ENCODE measurements at regions not wholly inside any gene's neighbourhood (a gene's known extent, or its start where the extent isn't known, plus 50 kb on each side); places are given as distances from the start of the nearest gene placed in this dataset.
A peak's percentile ranks its signal among the peaks of the same experiment; 100 is the strongest.

DNA sequence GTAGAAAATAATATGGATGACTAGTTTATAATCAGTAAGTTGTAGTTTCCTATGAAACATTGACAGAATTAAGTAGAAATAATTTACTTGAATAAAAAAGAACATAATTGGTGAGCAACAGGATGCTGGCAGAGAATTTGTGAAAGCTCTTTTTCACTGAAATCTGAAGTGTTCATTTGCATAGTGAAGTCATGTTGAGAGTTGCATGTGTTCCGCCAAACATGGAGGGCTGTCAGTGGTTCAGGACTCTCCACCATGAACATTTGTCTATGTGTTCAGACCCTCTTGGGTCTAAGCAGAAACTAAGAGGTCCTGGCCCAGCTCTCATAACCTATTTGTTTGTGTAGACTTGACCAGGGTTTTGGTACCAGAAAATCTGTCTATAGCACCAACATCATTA, 182.5 kb upstream of the LINC00305 start:
- TF ChIP-seq, protein P1, sequence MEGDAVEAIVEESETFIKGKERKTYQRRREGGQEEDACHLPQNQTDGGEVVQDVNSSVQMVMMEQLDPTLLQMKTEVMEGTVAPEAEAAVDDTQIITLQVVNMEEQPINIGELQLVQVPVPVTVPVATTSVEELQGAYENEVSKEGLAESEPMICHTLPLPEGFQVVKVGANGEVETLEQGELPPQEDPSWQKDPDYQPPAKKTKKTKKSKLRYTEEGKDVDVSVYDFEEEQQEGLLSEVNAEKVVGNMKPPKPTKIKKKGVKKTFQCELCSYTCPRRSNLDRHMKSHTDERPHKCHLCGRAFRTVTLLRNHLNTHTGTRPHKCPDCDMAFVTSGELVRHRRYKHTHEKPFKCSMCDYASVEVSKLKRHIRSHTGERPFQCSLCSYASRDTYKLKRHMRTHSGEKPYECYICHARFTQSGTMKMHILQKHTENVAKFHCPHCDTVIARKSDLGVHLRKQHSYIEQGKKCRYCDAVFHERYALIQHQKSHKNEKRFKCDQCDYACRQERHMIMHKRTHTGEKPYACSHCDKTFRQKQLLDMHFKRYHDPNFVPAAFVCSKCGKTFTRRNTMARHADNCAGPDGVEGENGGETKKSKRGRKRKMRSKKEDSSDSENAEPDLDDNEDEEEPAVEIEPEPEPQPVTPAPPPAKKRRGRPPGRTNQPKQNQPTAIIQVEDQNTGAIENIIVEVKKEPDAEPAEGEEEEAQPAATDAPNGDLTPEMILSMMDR (conservative IDR thresholded peaks at IDR 0.05): no peak
- TF ChIP-seq ZFX (IDR thresholded peaks at IDR 0.05): no peak
- no peak overlapping the region for H3K27ac ChIP-seq

DNA sequence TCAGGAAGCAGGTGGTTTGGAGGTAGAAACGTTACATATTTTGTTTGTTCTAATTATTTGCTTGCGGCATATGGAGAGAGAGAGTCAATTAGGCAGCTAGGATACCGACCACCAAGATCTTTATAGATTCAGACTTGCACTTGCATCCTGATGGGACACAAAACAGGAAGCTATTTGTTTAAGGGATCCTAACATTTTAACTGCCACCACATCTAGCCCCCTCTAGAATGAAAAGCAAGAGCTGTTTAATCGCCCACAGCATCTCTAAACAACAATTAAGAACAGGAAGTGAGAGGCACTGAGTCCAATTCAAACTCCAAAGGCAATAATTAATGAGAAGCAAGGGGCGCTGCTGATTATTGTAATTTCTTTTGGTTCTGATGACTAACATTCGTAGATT, 182.0 kb upstream of the LINC00305 start:
- TF ChIP-seq, protein P1 (conservative IDR thresholded peaks at IDR 0.05): no peak
- TF ChIP-seq ZFX (IDR thresholded peaks at IDR 0.05): no peak
- no peak overlapping the region for H3K27ac ChIP-seq

DNA sequence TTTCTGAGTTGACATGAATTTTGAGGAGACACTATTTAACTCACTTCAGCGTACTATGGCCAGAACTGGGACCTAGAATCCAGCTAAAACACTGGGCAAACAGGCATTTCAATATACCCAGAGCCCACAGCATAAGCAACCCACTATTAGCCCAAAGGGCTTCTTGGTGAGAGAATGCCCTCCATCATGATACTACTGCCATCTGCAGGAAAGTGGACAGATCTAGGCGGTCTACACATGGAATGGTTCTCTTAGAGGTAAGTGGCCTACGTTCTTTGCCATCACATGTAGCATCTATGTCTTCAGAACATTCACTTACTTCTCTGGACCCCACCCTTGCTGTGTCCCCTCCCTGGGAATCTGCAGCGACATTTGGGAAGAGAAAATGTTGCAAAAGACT, 181.3 kb upstream of the LINC00305 start:
- TF ChIP-seq, protein P1 (conservative IDR thresholded peaks at IDR 0.05): peak; percentile 10
- TF ChIP-seq ZFX (IDR thresholded peaks at IDR 0.05): no peak
- H3K27ac ChIP-seq: no peak overlapping the region

DNA sequence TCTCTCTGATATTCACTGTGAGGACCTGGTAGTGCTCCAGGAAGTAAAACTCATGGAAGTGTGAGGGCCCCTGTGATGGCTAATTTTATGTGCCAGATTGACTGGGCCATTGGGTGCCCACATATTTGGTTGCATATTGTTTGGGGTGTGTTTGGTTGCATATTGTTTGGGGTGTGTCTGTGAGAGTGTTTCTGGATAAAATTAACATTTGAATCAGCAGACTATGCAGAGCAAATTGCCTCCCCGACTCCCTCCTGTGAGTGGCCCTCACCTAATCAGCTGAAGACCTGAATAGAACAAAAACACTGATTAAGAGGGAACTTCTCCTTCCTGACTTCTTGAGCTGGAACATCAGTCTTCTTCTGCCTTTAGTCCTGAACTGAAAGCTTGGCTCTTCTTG, 173.3 kb upstream of the LINC00305 start:
- H3K27ac ChIP-seq: no peak overlapping the region
- no peak for TF ChIP-seq ZFX (IDR thresholded peaks at IDR 0.05)
- TF ChIP-seq, protein P1 (conservative IDR thresholded peaks at IDR 0.05): no peak

DNA sequence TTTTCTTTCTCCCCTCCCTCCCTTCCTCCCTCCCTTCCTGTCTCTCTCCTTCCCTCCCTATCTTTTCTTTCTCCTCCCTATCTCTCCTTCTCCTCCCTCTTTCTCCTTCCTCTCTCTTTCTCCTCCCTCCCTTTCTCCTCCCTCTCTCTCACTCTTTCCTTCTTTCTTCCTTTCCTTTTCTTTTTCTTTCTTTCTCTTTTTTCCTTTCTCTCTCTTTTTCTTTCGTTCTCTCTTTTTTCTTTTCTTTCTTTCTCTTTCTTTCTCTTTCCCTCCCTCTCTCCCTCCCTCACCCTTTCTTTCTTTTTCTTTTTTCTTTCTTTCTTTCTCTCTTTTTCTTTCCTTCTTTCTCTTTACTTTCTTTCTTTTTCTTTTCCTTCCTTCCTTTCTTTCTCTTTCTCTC, 169.7 kb upstream of the LINC00305 start:
- TF ChIP-seq, protein P1 (conservative IDR thresholded peaks at IDR 0.05): no peak
- no peak for TF ChIP-seq ZFX (IDR thresholded peaks at IDR 0.05)
- no peak overlapping the region for H3K27ac ChIP-seq

DNA sequence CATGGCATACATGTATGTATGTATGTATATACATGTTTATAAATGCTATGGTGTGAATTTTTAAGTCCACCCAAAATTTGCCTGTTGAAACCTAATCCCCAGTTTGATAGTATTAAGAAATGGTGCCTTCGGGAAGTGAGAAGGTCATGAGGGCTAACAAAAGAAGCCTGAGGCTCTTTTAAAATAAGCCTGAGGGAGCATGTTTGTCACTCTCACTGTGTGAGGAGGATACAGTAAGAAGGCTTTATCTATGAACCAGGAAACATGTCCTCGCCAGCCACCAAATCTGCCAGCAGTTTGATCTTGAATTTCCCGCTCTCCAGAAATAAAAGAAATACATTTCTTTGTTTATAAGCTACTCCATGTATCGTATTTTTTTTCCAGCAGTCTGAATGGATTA, 163.0 kb upstream of the LINC00305 start:
- TF ChIP-seq, protein P1 (conservative IDR thresholded peaks at IDR 0.05): no peak
- TF ChIP-seq ZFX (IDR thresholded peaks at IDR 0.05): no peak
- no peak overlapping the region for H3K27ac ChIP-seq

DNA sequence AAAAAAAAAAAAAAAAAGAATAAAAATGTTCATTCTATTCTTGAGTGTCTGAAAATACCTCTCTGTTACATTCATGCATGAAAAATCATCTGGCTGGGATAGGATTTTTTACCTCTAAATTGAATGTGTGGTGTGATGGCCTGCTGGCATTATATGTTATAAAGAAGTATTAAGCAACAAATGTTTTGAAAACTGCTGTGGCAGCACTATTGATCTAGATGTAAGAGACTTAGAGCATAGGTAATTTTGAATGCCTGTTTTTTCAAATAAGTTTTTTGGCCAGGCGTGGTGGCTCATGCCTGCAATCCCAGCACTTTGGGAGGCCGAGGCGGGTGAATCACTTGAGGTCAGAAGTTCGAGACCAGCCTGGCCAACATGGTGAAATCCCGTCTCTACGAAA, 147.0 kb upstream of the LINC00305 start:
- TF ChIP-seq, protein P1 (conservative IDR thresholded peaks at IDR 0.05): no peak
- TF ChIP-seq ZFX (IDR thresholded peaks at IDR 0.05): no peak
- H3K27ac ChIP-seq: no peak overlapping the region
